SK-N-SH treated with all-trans-retinoic acid at 6 μM for 48 hours (cell line): ENCODE measurements at regions not wholly inside any gene's neighbourhood (a gene's known extent, or its start where the extent isn't known, plus 50 kb on each side); places are given as distances from the start of the nearest gene placed in this dataset.

ENCODE experiments used
- ARNTL ChIP-seq: fragments of 450-650 bp; formaldehyde crosslinking; IDR thresholded peaks from 2 replicates; pipeline ENCODE4 v1.5.0; 2020; ENCODE audit warnings: low read depth, mild to moderate bottlenecking, moderate library complexity, borderline replicate concordance
- SNAI2 ChIP-seq: fragments of 250-450 bp; sonication (Bioruptor Pico); IDR thresholded peaks from 2 replicates; pipeline ENCODE4 v1.5.0; 2020; ENCODE audit warnings: mild to moderate bottlenecking, moderate library complexity

- TF ChIP-seq ARNTL (CRISPR knock-in tag) (no peak), SNAI2 (CRISPR knock-in tag) (no peak)
These were observed 89.6 kb downstream of the ISX start for GRCh38 chr22:35155403-35156025.
